GM18867 (cell line): ENCODE measurements at regions not wholly inside any gene's neighbourhood (a gene's known extent, or its start where the extent isn't known, plus 50 kb on each side); places are given as distances from the start of the nearest gene placed in this dataset.
A peak's percentile ranks its signal among the peaks of the same experiment; 100 is the strongest.

ENCODE experiments used
- ATAC-seq: cut with Tn5 transposase; IDR thresholded peaks from one replicate; pipeline ENCODE4 v1.9.1; 2021; ENCODE audit warnings: mild to moderate bottlenecking, moderate library complexity; ENCODE audit not compliant: unreplicated experiment

- ATAC-seq: no peak
Observed at GRCh38 chr1:232218955-232219865, 410.7 kb downstream of the SIPA1L2 start.

GRCh38 chr1:232213928-232214327 is 416.0 kb downstream of the SIPA1L2 start:
- no peak for ATAC-seq

- ATAC-seq: no peak
Observed at GRCh38 chr1:232212253-232212652, 417.7 kb downstream of the SIPA1L2 start.

- ATAC-seq: peak; percentile 69
Observed at GRCh38 chr1:232211149-232211548, 418.8 kb downstream of the SIPA1L2 start.

- no peak for ATAC-seq
Observed at GRCh38 chr1:232209357-232209756, 420.6 kb downstream of the SIPA1L2 start.

- no peak for ATAC-seq
Observed at GRCh38 chr1:232207073-232207866, 422.7 kb downstream of the SIPA1L2 start.

GRCh38 chr1:232204269-232204668 is 425.7 kb downstream of the SIPA1L2 start:
- ATAC-seq: no peak

- ATAC-seq: no peak
Observed at GRCh38 chr1:232201024-232201423, 428.9 kb downstream of the SIPA1L2 start.

GRCh38 chr1:232196042-232196441 is 433.9 kb downstream of the SIPA1L2 start:
- ATAC-seq: no peak

GRCh38 chr1:232194424-232194823 is 435.5 kb downstream of the SIPA1L2 start:
- ATAC-seq: no peak

- no peak for ATAC-seq
Observed at GRCh38 chr1:232193451-232193783, 436.5 kb downstream of the SIPA1L2 start.

GRCh38 chr1:232192781-232193450 is 437.0 kb downstream of the SIPA1L2 start:
- no peak for ATAC-seq

- no peak for ATAC-seq
Observed at GRCh38 chr1:232191560-232191959, 438.4 kb downstream of the SIPA1L2 start.

GRCh38 chr1:232188318-232188717 is 441.6 kb downstream of the SIPA1L2 start:
- ATAC-seq: no peak

GRCh38 chr1:232186931-232187330 is 443.0 kb downstream of the SIPA1L2 start:
- ATAC-seq: no peak

GRCh38 chr1:232184561-232185530 is 445.1 kb downstream of the SIPA1L2 start:
- no peak for ATAC-seq

- ATAC-seq: no peak
Observed at GRCh38 chr1:232183802-232184201, 446.1 kb downstream of the SIPA1L2 start.

- ATAC-seq: no peak
Observed at GRCh38 chr1:232183266-232183800, 446.6 kb downstream of the SIPA1L2 start.

GRCh38 chr1:232182236-232182635 is 447.7 kb downstream of the SIPA1L2 start:
- no peak for ATAC-seq

GRCh38 chr1:232180779-232181136 is 449.2 kb downstream of the SIPA1L2 start:
- ATAC-seq: no peak
